ENCODE measurements at regions not wholly inside any gene's neighbourhood (a gene's known extent, or its start where the extent isn't known, plus 50 kb on each side); places are given as distances from the start of the nearest gene placed in this dataset.

DNA sequence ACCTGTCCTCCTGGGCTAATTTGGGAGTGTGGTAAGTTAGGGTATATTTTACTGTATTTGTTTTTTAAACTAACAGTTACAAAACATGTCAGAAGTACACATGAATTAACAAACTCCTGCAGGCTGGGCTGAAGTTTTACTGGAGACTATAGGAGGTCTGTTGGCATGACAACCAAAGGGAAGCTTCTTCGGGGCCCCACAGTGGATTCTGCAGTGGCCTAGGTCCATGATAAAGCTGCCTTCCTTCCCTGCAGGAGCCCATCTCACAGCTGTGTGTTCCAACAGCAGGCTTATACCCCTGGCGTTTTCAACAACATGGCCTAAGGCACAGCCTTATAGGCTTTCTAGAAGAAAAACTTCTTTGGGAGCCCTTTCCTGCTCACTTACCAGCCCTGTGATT is 128.0 kb upstream of the SETBP1 start:
- no peak for DNase-seq (ENCODE audit: low read depth)
- no peak overlapping the region for H3K4me3 ChIP-seq (ENCODE audit: low read depth, low read length)
- TF ChIP-seq POLR2A (IDR thresholded peaks at IDR 0.05; ENCODE audit: extremely low read depth, insufficient read length) (no peak), MYC (IDR thresholded peaks at IDR 0.05; ENCODE audit: low read depth, low read length) (no peak), CTCF (IDR thresholded peaks at IDR 0.05; ENCODE audit: low read depth, low read length) (no peak), MAX (IDR thresholded peaks at IDR 0.05; ENCODE audit: low read depth, low read length) (no peak)

GRCh38 chr18:44556296-44556695 is 124.4 kb upstream of the SETBP1 start:
- H3K4me3 ChIP-seq (ENCODE audit: low read depth, low read length): no peak overlapping the region
- TF ChIP-seq POLR2A (IDR thresholded peaks at IDR 0.05; ENCODE audit: extremely low read depth, insufficient read length) (no peak), CTCF (IDR thresholded peaks at IDR 0.05; ENCODE audit: low read depth, low read length) (no peak), MYC (IDR thresholded peaks at IDR 0.05; ENCODE audit: low read depth, low read length) (no peak), MAX (IDR thresholded peaks at IDR 0.05; ENCODE audit: low read depth, low read length) (no peak)
- no peak for DNase-seq (ENCODE audit: low read depth)

DNA sequence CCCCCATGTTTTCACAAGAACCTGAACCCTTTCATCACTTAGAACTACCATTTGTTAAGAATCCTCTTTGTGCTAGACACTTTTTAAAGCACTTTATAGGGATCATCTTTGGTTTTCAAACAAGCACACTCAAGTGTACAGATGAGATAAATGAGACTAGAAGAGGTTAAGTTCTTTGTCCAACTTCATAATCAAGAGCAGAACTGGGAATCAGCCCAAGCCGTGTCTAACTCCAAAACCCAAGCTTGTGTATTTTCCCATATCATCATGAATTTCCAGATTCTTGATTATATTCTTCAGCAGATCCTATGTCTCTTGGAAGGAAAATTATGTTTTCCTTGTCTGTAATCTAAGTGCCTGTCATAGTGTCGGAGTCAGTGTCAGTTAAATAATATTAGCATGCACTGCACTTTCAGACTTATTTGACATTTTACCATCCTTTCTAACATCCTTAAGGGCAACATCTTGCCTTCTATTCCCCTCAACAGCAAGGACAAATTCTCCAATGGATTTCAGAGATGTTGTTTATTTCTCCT is 123.0 kb upstream of the SETBP1 start:
- no peak for DNase-seq (ENCODE audit: low read depth)
- TF ChIP-seq MYC (IDR thresholded peaks at IDR 0.05; ENCODE audit: low read depth, low read length): no peak
- no peak for TF ChIP-seq MAX (IDR thresholded peaks at IDR 0.05; ENCODE audit: low read depth, low read length)
- TF ChIP-seq POLR2A (IDR thresholded peaks at IDR 0.05; ENCODE audit: extremely low read depth, insufficient read length): no peak
- TF ChIP-seq CTCF (IDR thresholded peaks at IDR 0.05; ENCODE audit: low read depth, low read length): no peak
- no peak overlapping the region for H3K4me3 ChIP-seq (ENCODE audit: low read depth, low read length)

- no peak overlapping the region for H3K4me3 ChIP-seq (ENCODE audit: low read depth, low read length)
- DNase-seq (ENCODE audit: low read depth): no peak
- no peak for TF ChIP-seq POLR2A (IDR thresholded peaks at IDR 0.05; ENCODE audit: extremely low read depth, insufficient read length)
- TF ChIP-seq MAX (IDR thresholded peaks at IDR 0.05; ENCODE audit: low read depth, low read length): no peak
- no peak for TF ChIP-seq CTCF (IDR thresholded peaks at IDR 0.05; ENCODE audit: low read depth, low read length)
- TF ChIP-seq MYC (IDR thresholded peaks at IDR 0.05; ENCODE audit: low read depth, low read length): no peak
Measured at GRCh38 chr18:44558767-44559166, 121.9 kb upstream of the SETBP1 start.

- no peak for DNase-seq (ENCODE audit: low read depth)
- no peak overlapping the region for H3K4me3 ChIP-seq (ENCODE audit: low read depth, low read length)
- TF ChIP-seq MAX (IDR thresholded peaks at IDR 0.05; ENCODE audit: low read depth, low read length) (no peak), CTCF (IDR thresholded peaks at IDR 0.05; ENCODE audit: low read depth, low read length) (no peak), MYC (IDR thresholded peaks at IDR 0.05; ENCODE audit: low read depth, low read length) (no peak), POLR2A (IDR thresholded peaks at IDR 0.05; ENCODE audit: extremely low read depth, insufficient read length) (no peak)
Measured at GRCh38 chr18:44562986-44563385, 117.7 kb upstream of the SETBP1 start.
